ENCODE measurements at regions not wholly inside any gene's neighbourhood (a gene's known extent, or its start where the extent isn't known, plus 50 kb on each side); places are given as distances from the start of the nearest gene placed in this dataset.

GRCh38 chr2:48912110-48912509 is 156.6 kb upstream of the LHCGR start:
- DNase-seq = no peak

- no peak for DNase-seq
Observed at GRCh38 chr2:48910961-48911360, 155.4 kb upstream of the LHCGR start.

- DNase-seq = no peak
Observed at GRCh38 chr2:48906633-48907032, 151.1 kb upstream of the LHCGR start.

- no peak for DNase-seq
Observed at GRCh38 chr2:48905696-48906095, 150.2 kb upstream of the LHCGR start.

GRCh38 chr2:48902521-48902920 is 147.0 kb upstream of the LHCGR start:
- no peak for DNase-seq

- DNase-seq = no peak
Observed at GRCh38 chr2:48901416-48901815, 145.9 kb upstream of the LHCGR start.

GRCh38 chr2:48901015-48901343 is 145.5 kb upstream of the LHCGR start:
- no peak for DNase-seq

- DNase-seq = peak; percentile 76
Observed at GRCh38 chr2:48900321-48901014, 144.9 kb upstream of the LHCGR start.

- no peak for DNase-seq
Observed at GRCh38 chr2:48896870-48897269, 141.3 kb upstream of the LHCGR start.

GRCh38 chr2:48890454-48891131 is 135.1 kb upstream of the LHCGR start:
- no peak for DNase-seq

- DNase-seq = no peak
Observed at GRCh38 chr2:48888066-48888465, 132.5 kb upstream of the LHCGR start.

- DNase-seq = no peak
Observed at GRCh38 chr2:48886919-48887318, 131.4 kb upstream of the LHCGR start.

GRCh38 chr2:48885841-48886240 is 130.3 kb upstream of the LHCGR start:
- DNase-seq = no peak

GRCh38 chr2:48883661-48884060 is 128.1 kb upstream of the LHCGR start:
- no peak for DNase-seq

GRCh38 chr2:48874282-48874681 is 118.8 kb upstream of the LHCGR start:
- no peak for DNase-seq

GRCh38 chr2:48873666-48874065 is 118.1 kb upstream of the LHCGR start:
- DNase-seq = no peak

- DNase-seq = no peak
Observed at GRCh38 chr2:48870942-48871341, 115.4 kb upstream of the LHCGR start.

- DNase-seq = no peak
Observed at GRCh38 chr2:48870503-48870902, 115.0 kb upstream of the LHCGR start.

GRCh38 chr2:48865704-48866103 is 110.2 kb upstream of the LHCGR start:
- DNase-seq = no peak

GRCh38 chr2:48860380-48860779 is 104.9 kb upstream of the LHCGR start:
- DNase-seq = no peak

- DNase-seq = no peak
Observed at GRCh38 chr2:48856657-48857056, 101.1 kb upstream of the LHCGR start.

- DNase-seq = no peak
Observed at GRCh38 chr2:48856144-48856543, 100.6 kb upstream of the LHCGR start.

GRCh38 chr2:48855142-48855541 is 99.6 kb upstream of the LHCGR start:
- DNase-seq = no peak

GRCh38 chr2:48854681-48855080 is 99.2 kb upstream of the LHCGR start:
- no peak for DNase-seq

- DNase-seq = no peak
Observed at GRCh38 chr2:48852938-48853337, 97.4 kb upstream of the LHCGR start.
